ENCODE measurements at regions not wholly inside any gene's neighbourhood (a gene's known extent, or its start where the extent isn't known, plus 50 kb on each side); places are given as distances from the start of the nearest gene placed in this dataset.
"Not testable (repeated sequence)": the region's sequence is repeated elsewhere in the genome, so short reads cannot be mapped to it uniquely, and the experiment has no call there.

DNA sequence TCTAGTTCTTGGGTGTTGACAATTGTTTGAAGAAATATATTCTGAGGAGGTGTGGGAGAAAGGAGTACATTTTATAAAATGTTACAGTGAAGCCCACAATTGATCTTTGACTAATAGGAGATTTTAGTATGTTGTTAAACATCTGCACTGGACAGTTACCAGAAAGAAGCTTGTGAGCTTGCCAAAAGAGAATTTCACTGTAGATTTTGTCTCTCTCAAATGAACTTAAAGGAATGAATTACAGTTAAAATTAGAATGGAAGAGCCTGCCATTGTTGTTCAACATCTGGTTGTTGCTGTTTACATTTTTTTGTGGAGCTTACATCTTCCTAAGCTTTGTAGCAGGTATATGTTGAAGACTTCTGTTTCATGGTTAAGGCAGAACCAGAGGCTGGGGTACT is 620.5 kb upstream of the CCDC179 start:
- no peaks in the 10 kb centered on the region for H3F3A ChIP-seq (ENCODE audit: insufficient read depth, low read depth)
- no peaks in the 10 kb centered on the region for H3K36me3 ChIP-seq (ENCODE audit: low read depth)
- DNase-seq = no peak
- no peaks in the 10 kb centered on the region for H3K4me1 ChIP-seq (replicated peaks; ENCODE audit: insufficient read depth)
- no TSS peak for BruUV-seq (replicated peaks)
- H2AFZ ChIP-seq = no peak overlapping the region
- ChIA-PET CTCF (no interaction called here), POLR2A (ENCODE audit: unreplicated experiment) (no interaction called here)
- TF ChIP-seq, protein P1, sequence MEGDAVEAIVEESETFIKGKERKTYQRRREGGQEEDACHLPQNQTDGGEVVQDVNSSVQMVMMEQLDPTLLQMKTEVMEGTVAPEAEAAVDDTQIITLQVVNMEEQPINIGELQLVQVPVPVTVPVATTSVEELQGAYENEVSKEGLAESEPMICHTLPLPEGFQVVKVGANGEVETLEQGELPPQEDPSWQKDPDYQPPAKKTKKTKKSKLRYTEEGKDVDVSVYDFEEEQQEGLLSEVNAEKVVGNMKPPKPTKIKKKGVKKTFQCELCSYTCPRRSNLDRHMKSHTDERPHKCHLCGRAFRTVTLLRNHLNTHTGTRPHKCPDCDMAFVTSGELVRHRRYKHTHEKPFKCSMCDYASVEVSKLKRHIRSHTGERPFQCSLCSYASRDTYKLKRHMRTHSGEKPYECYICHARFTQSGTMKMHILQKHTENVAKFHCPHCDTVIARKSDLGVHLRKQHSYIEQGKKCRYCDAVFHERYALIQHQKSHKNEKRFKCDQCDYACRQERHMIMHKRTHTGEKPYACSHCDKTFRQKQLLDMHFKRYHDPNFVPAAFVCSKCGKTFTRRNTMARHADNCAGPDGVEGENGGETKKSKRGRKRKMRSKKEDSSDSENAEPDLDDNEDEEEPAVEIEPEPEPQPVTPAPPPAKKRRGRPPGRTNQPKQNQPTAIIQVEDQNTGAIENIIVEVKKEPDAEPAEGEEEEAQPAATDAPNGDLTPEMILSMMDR (conservative IDR thresholded peaks at IDR 0.05) = no peak
- TF ChIP-seq EZH2 (IDR thresholded peaks at IDR 0.05; ENCODE audit: low read depth) = no peak
- intact Hi-C loops (cut with micrococcal nuclease; ENCODE audit: unreplicated experiment) = loop anchor here (10.0 kb wide), 1 partner anchor 246 kb away; no protein-coding TSS in a partner anchor
- no peaks in the 10 kb centered on the region for H3K27me3 ChIP-seq (ENCODE audit: insufficient read depth, low read depth)
- H3K9me2 ChIP-seq (ENCODE audit: insufficient read depth) = no peaks in the 10 kb centered on the region
- peaks cover 3% of the 10 kb centered on the region; the same call in 1 of the 2 replicates for H4K20me1 ChIP-seq (ENCODE audit: insufficient read depth)
- no peak overlapping the region for H3K4me3 ChIP-seq
- H3K27ac ChIP-seq = no peak overlapping the region
- H3K9me3 ChIP-seq (ENCODE audit: insufficient read depth, low read depth) = no peaks in the 10 kb centered on the region
- no peaks in the 10 kb centered on the region for H3K79me2 ChIP-seq (ENCODE audit: low read depth)
- H3K4me2 ChIP-seq = no peak overlapping the region

- H3K4me3 ChIP-seq; BruUV-seq (replicated peaks); H3K9me2 ChIP-seq (ENCODE audit: insufficient read depth); H3K36me3 ChIP-seq (ENCODE audit: low read depth); H3K27me3 ChIP-seq (ENCODE audit: insufficient read depth, low read depth); H4K20me1 ChIP-seq (ENCODE audit: insufficient read depth); H2AFZ ChIP-seq; H3K79me2 ChIP-seq (ENCODE audit: low read depth); H3K4me2 ChIP-seq; H3F3A ChIP-seq (ENCODE audit: insufficient read depth, low read depth); H3K9me3 ChIP-seq (ENCODE audit: insufficient read depth, low read depth); POLR2A ChIA-PET (ENCODE audit: unreplicated experiment); CTCF ChIA-PET; H3K27ac ChIP-seq; H3K4me1 ChIP-seq (replicated peaks; ENCODE audit: insufficient read depth): not testable (repeated sequence)
- DNase-seq = peak in 1 of 2 experiments; percentile 4
- intact Hi-C loops (cut with micrococcal nuclease; ENCODE audit: unreplicated experiment) = loop anchor here (10.0 kb wide), 1 partner anchor 249 kb away; no protein-coding TSS in a partner anchor
Observed at GRCh38 chr11:23484146-23484545, 623.9 kb upstream of the CCDC179 start.

GRCh38 chr11:23484618-23485017 is 624.3 kb upstream of the CCDC179 start:
- BruUV-seq (replicated peaks); CTCF ChIA-PET; H3K9me2 ChIP-seq (ENCODE audit: insufficient read depth); POLR2A ChIA-PET (ENCODE audit: unreplicated experiment); H3K4me1 ChIP-seq (replicated peaks; ENCODE audit: insufficient read depth); H3K9me3 ChIP-seq (ENCODE audit: insufficient read depth, low read depth); H3F3A ChIP-seq (ENCODE audit: insufficient read depth, low read depth); DNase-seq; H2AFZ ChIP-seq; H3K27ac ChIP-seq; H3K27me3 ChIP-seq (ENCODE audit: insufficient read depth, low read depth); H3K79me2 ChIP-seq (ENCODE audit: low read depth); H3K4me3 ChIP-seq; H3K4me2 ChIP-seq; H4K20me1 ChIP-seq (ENCODE audit: insufficient read depth); H3K36me3 ChIP-seq (ENCODE audit: low read depth): not testable (repeated sequence)
- intact Hi-C loops (cut with micrococcal nuclease; ENCODE audit: unreplicated experiment) = loop anchor here (10.0 kb wide), 1 partner anchor 250 kb away; no protein-coding TSS in a partner anchor

GRCh38 chr11:23490557-23491235 is 630.4 kb upstream of the CCDC179 start:
- CTCF ChIA-PET = no interaction called here
- H3K4me3 ChIP-seq = no peak overlapping the region
- POLR2A ChIA-PET (ENCODE audit: unreplicated experiment) = no interaction called here
- H3K79me2 ChIP-seq (ENCODE audit: low read depth) = no peaks in the 10 kb centered on the region
- no peak overlapping the region for H3K4me2 ChIP-seq
- no peak overlapping the region for H3K27ac ChIP-seq
- H3K4me1 ChIP-seq (replicated peaks; ENCODE audit: insufficient read depth) = no peaks in the 10 kb centered on the region
- no peaks in the 10 kb centered on the region; the same call in 1 of the 2 replicates for H3K9me2 ChIP-seq (ENCODE audit: insufficient read depth)
- no peaks in the 10 kb centered on the region for H3K27me3 ChIP-seq (ENCODE audit: insufficient read depth, low read depth)
- DNase-seq = no peak
- no peaks in the 10 kb centered on the region for H3F3A ChIP-seq (ENCODE audit: insufficient read depth, low read depth)
- H2AFZ ChIP-seq = no peak overlapping the region
- intact Hi-C loops (cut with micrococcal nuclease; ENCODE audit: unreplicated experiment) = no loop called here
- H3K36me3 ChIP-seq (ENCODE audit: low read depth) = no peaks in the 10 kb centered on the region
- BruUV-seq (replicated peaks) = no TSS peak
- TF ChIP-seq, protein P1 (conservative IDR thresholded peaks at IDR 0.05) = no peak
- no peak for TF ChIP-seq EZH2 (IDR thresholded peaks at IDR 0.05; ENCODE audit: low read depth)
- H3K9me3 ChIP-seq (ENCODE audit: insufficient read depth, low read depth) = no peaks in the 10 kb centered on the region
- H4K20me1 ChIP-seq (ENCODE audit: insufficient read depth) = no peaks in the 10 kb centered on the region

Data from PC-9 (cell line).